Ishikawa (cell line): ENCODE measurements at regions not wholly inside any gene's neighbourhood (a gene's known extent, or its start where the extent isn't known, plus 50 kb on each side); places are given as distances from the start of the nearest gene placed in this dataset.

Experiments used
- EP300 ChIP-seq: IDR thresholded peaks from 2 replicates; pipeline ENCODE4 v1.6.1; 2012; ENCODE audit warnings: borderline replicate concordance
- FOXM1 ChIP-seq: IDR thresholded peaks from 2 replicates; pipeline ENCODE4 v1.6.1; 2012; ENCODE audit warnings: low read depth, borderline replicate concordance
- MAX ChIP-seq: IDR thresholded peaks from 2 replicates; pipeline ENCODE4 v1.6.1; 2012
- NFIC ChIP-seq: IDR thresholded peaks from 2 replicates; pipeline ENCODE4 v1.6.1; 2012
- REST ChIP-seq: IDR thresholded peaks from 2 replicates; pipeline ENCODE4 v1.6.1; 2012; ENCODE audit warnings: low read depth, mild to moderate bottlenecking
- TAF1 ChIP-seq: IDR thresholded peaks from 2 replicates; pipeline ENCODE4 v1.6.1; 2012; ENCODE audit warnings: low read depth, mild to moderate bottlenecking

GRCh38 chr13:93174260-93174659, 52.3 kb upstream of the GPC6 start:
- TF ChIP-seq MAX, result no peak
- TF ChIP-seq FOXM1, result no peak
- TF ChIP-seq REST, result no peak
- no peak for TF ChIP-seq EP300
- no peak for TF ChIP-seq TAF1
- no peak for TF ChIP-seq NFIC
